HFFc6 (cell line): ENCODE measurements at regions not wholly inside any gene's neighbourhood (a gene's known extent, or its start where the extent isn't known, plus 50 kb on each side); places are given as distances from the start of the nearest gene placed in this dataset.

Experiments used
- DNase-seq: peaks from one replicate; pipeline ENCODE4 v3.0.0-alpha.2; 2018
- H3K27ac Mint-ChIP-seq: 2 replicates; pipeline ENCODE4 v1.8.0; 2020; ENCODE audit warnings: mild to moderate bottlenecking, mixed read lengths
- H3K27me3 Mint-ChIP-seq: 2 replicates; pipeline ENCODE4 v1.8.0; 2021; ENCODE audit warnings: mild to moderate bottlenecking, moderate library complexity, mixed read lengths; ENCODE audit not compliant: insufficient read depth
- H3K36me3 Mint-ChIP-seq: 2 replicates; pipeline ENCODE4 v1.8.0; 2021; ENCODE audit warnings: low read depth, mixed read lengths
- H3K4me1 Mint-ChIP-seq: 2 replicates; pipeline ENCODE4 v1.8.0; 2020; ENCODE audit warnings: low read depth, mixed read lengths
- H3K4me3 Mint-ChIP-seq: 2 replicates; pipeline ENCODE4 v1.8.0; 2020; ENCODE audit warnings: mild to moderate bottlenecking, moderate library complexity, mixed read lengths
- H3K9me3 Mint-ChIP-seq: 2 replicates; pipeline ENCODE4 v1.8.0; 2020; ENCODE audit warnings: mild to moderate bottlenecking, mixed read lengths
- CTCF ChIP-seq: fragments of 200-600 bp; sonication (generic); IDR thresholded peaks from 2 replicates; pipeline ENCODE4 v1.5.0; 2021; ENCODE audit warnings: antibody characterized with exemption, mild to moderate bottlenecking

- Mint-ChIP-seq H3K4me1 (peaks cover 25% of the 10 kb centered on the region), H3K36me3 (no peaks in the 10 kb centered on the region), H3K4me3 (peak overlapping the region; percentile 10; the same call in 1 of the 2 replicates), H3K27ac (peak overlapping the region; percentile 56), H3K27me3 (no peaks in the 10 kb centered on the region; the same call in none of the 2 replicates), H3K9me3 (no peaks in the 10 kb centered on the region)
- TF ChIP-seq CTCF, result no peak
- peak; percentile 84 for DNase-seq
Measured at GRCh38 chr20:1761116-1761515, 103.5 kb upstream of the SIRPG start.

- Mint-ChIP-seq H3K4me1 (peaks cover 19% of the 10 kb centered on the region), H3K27me3 (peaks cover 9% of the 10 kb centered on the region), H3K9me3 (no peaks in the 10 kb centered on the region), H3K4me3 (no peak overlapping the region), H3K27ac (no peak overlapping the region), H3K36me3 (no peaks in the 10 kb centered on the region)
- no peak for TF ChIP-seq CTCF
- DNase-seq, result no peak
Measured at GRCh38 chr20:1758765-1759164, 101.2 kb upstream of the SIRPG start.

GRCh38 chr20:1757606-1758512 lies 100.3 kb upstream of the SIRPG start:
- no peaks in the 10 kb centered on the region; the same call in 1 of the 2 replicates for H3K9me3 Mint-ChIP-seq
- no peak for TF ChIP-seq CTCF
- no peak overlapping the region for H3K4me3 Mint-ChIP-seq
- H3K36me3 Mint-ChIP-seq, result no peaks in the 10 kb centered on the region
- H3K27ac Mint-ChIP-seq, result no peak overlapping the region
- DNase-seq, result no peak
- H3K27me3 Mint-ChIP-seq, result peaks cover 9% of the 10 kb centered on the region
- peaks cover 19% of the 10 kb centered on the region for H3K4me1 Mint-ChIP-seq

- TF ChIP-seq CTCF, result no peak
- H3K27me3 Mint-ChIP-seq, result peaks cover 12% of the 10 kb centered on the region
- no peak overlapping the region for H3K27ac Mint-ChIP-seq
- peaks cover 19% of the 10 kb centered on the region for H3K4me1 Mint-ChIP-seq
- H3K4me3 Mint-ChIP-seq, result no peak overlapping the region
- H3K36me3 Mint-ChIP-seq, result no peaks in the 10 kb centered on the region
- no peaks in the 10 kb centered on the region; the same call in 1 of the 2 replicates for H3K9me3 Mint-ChIP-seq
- DNase-seq, result no peak
Measured at GRCh38 chr20:1757072-1757471, 99.5 kb upstream of the SIRPG start.

- no peak overlapping the region for H3K4me3 Mint-ChIP-seq
- no peak for DNase-seq
- H3K27me3 Mint-ChIP-seq, result peaks cover 27% of the 10 kb centered on the region
- H3K4me1 Mint-ChIP-seq, result no peaks in the 10 kb centered on the region
- H3K36me3 Mint-ChIP-seq, result no peaks in the 10 kb centered on the region
- no peaks in the 10 kb centered on the region; the same call in 1 of the 2 replicates for H3K9me3 Mint-ChIP-seq
- H3K27ac Mint-ChIP-seq, result no peak overlapping the region
- TF ChIP-seq CTCF, result no peak
Measured at GRCh38 chr20:1754749-1755148, 97.2 kb upstream of the SIRPG start.
